Esophagus mucosa (tissue), 1 donor: ENCODE measurements at regions not wholly inside any gene's neighbourhood (a gene's known extent, or its start where the extent isn't known, plus 50 kb on each side); places are given as distances from the start of the nearest gene placed in this dataset.
A peak's percentile ranks its signal among the peaks of the same experiment; 100 is the strongest.

Experiments used
- ATAC-seq: fragments of 200-7000 bp; cut with Tn5 transposase; one replicate; pipeline ENCODE4 v1.9.1; 2020
- donor health status: DM: yes; HTN: yes; CAD: no.

DNA sequence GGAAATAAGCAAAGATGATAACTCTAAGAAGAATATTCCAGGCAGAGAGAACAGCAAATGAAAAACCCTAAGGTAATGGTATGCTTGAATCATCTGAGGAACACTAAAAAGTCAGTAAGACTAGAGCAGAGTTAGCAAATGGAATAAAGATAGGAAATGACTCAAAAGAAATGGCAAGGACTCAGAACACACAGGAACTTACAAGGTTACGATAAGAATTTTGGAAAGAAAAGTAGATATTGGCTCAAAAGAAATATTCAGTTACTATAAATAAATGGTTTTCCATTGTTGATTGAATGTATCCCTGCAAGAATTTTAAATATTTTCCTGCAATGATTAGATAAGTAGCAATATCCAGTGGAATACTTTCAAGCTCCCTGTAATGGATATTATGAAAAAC, 705.8 kb downstream of the C12orf50 start:
- ATAC-seq = no peak

DNA sequence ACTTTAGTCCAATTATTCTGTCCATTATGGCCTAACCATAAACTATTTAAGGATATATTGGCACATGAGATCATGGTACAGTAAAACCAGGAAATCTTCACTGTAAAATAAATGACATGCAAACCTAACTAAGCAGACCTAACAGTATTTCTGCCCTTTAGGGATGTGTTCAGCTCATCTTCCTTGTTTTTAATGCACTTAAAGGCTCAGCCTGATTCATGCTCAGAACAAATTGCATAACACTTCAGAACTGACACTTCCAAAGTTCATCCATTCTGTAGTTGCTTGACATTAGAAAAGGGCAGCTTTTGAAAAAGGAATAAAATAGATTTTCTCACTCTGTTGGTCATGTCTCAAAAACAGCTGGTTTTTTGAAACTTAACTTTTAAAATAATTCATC, 708.5 kb downstream of the C12orf50 start:
- peak; percentile 80 for ATAC-seq

DNA sequence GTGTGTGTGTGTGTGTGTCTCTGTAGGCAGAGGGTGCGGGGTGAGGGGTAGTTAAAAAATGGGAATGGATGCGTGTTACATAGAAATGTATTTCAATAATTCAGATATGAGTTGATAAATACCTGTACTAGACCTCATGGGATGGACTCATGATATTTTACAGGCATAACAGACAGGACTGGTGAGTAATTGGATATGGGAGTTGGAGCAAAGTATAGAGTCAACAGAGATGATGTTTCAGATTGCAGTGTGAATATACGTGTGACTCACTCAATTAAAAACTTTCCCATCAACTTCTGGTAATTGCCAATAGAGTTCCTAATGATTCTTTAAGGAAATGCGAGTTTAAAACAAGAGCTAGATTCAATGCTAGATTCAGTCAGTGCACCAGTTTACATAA, 711.9 kb downstream of the C12orf50 start:
- ATAC-seq = peak; percentile 76

DNA sequence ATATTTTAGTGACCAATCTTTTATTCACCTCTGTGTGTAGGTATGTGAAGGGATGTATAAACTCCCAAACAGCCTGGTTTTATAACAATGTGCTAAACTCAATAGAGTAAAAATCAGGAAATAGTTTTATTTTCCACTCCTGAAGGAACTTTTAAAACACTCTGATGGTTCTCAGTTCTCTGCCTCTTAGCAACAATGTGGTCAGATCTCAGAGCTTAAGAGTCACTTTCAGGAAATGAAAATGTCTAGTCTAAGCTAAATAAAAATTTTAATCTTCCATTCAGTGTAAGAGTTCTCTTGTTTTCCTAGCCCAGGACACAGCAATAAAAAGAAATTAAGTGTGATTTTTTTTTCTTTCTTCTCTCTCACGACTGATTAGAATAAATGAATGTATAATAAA, 718.0 kb downstream of the C12orf50 start:
- no peak for ATAC-seq

DNA sequence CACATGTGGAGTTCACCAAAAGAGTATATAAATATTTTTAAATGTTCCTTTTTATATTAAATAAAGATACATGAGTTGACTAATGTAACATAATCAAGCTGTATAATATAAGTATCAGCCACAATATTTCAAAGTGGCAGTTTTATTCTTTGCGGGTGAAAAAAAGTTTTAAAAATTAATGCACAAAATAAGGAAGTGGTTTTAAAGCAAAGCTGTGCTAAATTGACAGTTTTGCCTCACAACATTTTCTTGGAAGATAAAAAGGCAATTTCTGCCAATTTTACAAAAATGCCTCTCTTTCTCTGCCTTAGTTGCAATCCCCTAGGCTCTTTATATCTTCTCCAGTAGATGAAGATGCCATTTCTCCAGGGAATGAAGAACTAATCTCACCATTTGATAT, 719.1 kb downstream of the C12orf50 start:
- no peak for ATAC-seq

DNA sequence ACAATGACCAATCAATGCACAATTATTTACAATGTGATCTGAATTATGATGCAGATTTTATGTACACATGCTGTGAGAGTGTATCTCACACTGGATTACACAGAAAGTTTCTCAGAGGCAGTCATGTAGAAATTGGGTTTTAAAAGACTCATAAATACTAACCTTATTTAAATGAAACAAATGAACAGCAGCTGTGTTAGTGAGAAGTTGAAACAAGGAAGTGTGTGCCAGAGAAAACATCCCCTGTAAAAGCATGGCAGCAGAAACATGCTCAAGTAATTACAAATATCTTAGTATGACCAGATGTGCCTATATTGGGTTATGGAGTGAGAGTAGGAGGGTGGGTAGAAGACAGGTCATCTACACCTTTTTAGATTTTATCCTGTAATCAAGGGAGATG, 723.7 kb downstream of the C12orf50 start:
- no peak for ATAC-seq

DNA sequence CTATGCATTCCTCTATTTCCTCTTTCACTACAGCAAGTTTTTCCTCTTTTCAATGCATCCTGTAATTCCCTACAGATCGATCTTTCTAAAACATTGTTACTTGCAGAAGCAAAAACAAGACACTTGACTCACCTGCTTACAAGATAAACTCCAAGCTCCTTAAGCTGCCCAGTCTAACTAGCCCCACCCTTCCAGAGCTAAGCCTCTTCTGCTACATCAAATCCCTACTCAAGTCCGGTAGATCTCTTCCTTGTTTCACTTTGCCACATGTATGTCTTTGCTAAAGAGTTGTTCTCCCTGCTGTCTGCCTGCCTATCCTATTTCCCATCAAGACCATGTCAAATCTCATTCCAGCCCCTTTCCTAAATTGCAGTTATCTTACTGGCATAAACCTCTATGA, 724.8 kb downstream of the C12orf50 start:
- peak; percentile 90 for ATAC-seq

DNA sequence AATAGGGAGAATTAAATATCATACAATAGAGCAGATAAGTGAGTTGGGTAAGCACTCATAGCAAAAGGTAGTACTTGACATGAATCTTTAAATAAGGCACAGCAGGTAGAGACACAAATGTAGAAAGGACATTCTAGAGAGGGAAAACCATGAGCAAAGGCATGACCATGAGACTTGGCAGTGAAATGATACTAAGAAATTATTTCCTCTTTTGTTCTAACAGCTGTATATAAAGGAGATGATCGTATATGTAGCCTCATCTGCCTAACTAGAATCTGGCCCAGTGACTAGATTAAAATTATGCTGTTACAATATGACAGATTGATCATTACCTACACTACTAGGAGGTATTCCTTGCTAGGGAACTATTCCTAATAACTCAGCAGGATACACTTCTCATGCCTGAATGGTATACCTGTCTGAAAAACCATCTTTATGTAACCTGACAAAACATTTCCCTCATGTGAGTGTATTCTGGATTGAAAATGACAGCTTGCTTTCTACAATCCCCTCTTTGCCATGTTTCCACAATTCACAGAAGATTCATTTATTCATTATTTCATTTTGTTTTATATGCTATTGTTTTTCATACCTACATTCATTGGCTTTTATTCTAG, 725.7 kb downstream of the C12orf50 start:
- ATAC-seq = no peak

DNA sequence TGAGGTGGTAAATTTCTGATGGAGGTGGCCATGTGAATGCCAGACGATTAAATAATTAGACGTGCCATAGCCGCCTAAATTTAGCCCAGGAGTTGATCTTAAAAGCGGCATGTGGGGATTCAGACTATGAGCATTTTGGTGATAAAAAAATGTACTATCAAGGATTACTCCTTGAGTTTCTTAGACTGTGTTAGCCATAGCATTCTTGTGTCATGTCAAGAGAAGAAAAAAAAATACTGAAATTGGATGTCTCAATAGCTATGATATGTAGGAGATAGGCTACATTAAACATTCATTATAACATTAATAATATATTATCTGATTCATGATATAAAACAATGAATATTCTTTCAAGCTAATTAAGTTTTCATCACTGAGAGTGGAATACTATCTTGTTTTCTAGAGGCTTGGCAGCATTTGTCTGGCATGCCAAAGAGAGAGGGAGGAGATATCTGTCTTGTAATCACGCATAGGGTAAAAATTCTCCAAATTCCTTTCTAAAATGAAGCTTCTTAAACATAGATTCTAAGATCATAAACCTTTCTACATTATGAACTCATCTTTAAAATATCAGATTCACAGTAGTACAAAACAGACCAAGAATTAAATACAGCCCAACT, 727.0 kb downstream of the C12orf50 start:
- no peak for ATAC-seq

DNA sequence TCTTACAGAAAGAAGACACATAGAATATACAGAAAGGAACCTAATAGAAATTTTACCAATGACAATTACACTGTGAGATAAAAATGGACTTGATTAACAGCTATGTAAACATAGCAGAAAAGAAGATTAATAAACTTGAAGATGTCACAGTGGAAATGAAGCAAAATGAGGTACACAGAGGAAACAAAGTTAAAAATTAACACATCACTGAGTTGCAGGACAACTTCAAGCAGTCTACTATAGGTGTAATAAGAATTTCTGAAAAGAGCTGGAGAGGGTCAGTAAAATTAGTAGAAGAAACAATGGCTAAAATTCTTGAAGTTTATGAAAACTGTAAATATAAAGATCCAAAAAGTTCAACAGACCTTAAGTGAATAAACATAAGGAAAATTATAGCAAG, 738.7 kb downstream of the C12orf50 start:
- ATAC-seq = no peak

DNA sequence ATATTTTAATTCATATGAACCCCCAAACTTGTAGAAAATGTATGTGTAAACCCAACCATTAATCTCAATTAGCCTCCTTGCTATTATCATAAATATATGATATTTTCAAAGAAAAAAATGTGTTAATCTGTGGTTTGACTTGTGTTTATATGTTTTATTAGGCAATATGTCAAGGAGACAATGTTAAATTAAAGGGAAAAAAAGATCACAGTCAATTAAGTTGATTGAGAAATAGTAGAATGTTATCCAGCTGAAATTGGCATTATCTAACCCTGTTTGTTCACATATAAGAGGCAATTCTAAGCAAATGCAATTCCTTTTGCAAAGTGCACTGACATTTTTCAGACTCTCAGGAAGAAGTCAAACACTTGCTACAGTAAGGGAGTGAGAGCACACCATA, 745.3 kb downstream of the C12orf50 start:
- ATAC-seq = no peak

DNA sequence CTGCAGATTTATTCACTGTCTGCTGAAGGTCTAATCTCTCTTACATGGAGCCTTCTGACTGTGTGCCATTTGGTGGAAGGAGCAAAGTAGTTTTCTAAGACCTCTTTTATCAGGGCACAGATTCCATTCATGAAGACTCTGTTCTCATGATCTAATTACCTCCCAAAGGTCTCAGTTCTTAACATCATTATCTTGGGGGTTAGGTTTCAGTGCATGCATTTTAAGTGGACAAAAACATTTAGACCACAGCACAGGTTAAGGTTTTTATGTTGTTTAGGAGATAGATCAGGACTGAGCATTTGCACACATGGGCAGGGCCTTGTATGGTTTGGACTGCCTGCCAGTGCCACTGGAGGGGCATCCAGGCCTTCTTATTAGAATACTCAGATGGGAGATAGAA, 746.1 kb downstream of the C12orf50 start:
- no peak for ATAC-seq

DNA sequence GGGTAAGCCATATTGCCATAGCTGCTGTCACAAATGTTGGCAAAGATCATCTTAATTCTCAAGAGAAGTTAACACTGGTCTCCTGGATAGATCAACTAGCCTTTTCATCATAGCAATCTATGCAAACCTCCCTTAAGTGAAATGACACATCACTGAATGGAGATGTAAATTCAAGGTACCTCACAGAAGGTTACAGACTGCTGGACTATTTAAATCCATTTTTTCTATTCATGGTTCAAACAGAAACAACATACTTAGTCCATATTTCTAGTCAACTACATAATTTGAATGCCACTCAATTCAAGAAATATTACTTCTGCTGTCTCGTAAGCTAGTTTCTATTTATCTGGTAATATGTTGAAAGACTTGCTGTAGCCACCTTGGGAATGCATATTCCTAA, 748.3 kb downstream of the C12orf50 start:
- ATAC-seq = no peak

DNA sequence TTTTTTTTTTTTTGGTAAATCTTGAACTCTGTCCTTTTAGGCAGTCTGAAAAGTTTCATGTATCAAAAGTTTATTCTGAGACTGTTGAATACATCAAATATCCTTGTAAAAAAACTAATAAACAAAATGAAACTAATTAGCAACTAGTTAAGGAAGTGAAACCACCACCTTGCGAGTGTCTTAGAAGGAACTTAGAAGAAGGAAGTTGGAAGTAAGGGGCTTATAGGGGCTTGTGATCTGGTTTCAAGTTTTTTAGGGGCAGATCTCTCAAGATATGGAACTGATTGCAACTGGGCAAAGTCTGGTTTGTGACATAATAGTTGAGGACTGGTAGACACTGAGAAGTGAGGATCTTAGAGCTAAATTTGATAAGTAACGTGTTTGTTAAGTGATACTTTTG, 748.8 kb downstream of the C12orf50 start:
- ATAC-seq = no peak

DNA sequence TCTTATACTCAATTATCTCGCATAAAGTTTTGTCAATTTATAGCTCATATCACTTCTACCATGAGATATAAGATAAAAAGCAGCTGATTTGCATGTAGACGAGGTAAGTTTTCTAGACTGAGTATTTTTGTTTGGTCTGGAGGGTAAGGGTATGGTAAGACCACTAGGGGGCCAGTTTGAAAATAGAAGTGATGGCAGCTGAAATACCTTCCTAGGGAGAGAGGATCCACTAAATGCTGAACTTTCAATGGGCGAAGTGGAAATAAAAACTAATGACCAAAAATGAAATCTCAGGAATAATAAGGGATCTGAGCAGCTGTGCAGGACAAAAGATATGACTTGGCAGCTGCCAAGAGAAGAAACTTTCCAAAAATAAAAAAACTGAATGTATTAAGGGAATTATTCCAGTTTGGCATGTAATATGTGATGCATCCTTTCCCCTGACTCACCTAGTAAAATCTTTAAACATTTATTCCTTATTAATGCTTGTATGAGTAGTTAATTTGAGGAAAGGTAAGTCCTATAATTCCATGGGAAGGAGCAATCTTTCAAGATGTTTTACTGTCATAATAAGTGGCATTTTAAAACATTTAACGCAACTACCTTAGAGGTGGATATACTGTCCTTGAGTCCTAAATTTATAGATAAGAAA, 754.5 kb downstream of the C12orf50 start:
- ATAC-seq = no peak

DNA sequence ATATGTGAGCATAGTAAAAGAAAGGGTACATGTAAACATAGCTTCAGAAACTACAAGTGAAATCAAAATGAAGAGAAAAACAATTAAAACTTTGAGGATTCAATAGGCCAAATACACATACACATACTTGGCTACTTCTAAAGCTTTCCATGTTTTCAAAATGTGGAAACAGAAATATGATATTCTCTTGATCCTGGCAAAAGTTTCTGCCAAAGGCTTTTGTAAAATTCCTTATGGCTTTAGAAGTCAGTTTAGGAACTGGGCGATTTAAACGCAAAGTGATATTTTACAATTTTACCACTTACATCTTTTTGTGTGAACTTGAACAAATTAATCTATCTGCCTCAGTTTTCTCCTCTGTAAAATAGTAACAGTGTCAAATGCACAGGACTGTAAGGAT, 756.4 kb downstream of the C12orf50 start:
- ATAC-seq = no peak

DNA sequence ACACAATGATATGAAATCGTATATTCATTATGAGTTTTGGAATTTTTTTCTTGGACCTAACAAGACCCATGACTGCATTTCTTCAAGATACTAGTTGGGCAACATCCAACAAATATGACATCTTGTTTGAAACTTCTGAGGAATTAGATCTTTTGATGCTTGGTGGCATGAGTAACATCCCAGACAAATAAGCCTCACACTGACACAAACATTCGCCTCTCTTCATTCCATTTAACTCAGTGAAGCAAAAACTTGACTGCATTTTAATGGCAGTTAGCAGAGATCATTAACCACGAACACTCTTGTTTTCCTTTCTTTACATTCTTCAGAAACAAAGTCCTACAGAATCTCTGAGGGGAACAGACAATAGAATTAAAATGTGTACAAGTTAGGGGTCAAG, 758.3 kb downstream of the C12orf50 start:
- no peak for ATAC-seq

DNA sequence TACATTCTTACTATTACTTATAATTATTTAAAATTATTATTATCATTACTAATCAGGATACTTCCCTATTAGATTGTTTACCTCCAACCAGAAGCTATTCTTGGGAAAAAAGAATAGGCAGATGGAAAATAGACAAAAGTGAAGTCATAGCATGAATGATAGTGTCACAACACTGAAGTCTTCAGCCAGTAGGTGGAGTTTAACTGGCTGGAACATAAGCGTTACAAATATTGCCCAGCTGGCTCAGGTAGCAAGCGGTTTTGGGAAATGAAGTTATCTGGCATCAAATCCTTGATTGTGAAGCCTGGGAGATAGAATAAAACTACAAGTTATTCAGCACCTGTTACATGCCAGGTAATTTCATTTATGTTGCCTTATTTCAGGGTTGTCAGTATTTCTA, 762.9 kb downstream of the C12orf50 start:
- ATAC-seq = no peak

DNA sequence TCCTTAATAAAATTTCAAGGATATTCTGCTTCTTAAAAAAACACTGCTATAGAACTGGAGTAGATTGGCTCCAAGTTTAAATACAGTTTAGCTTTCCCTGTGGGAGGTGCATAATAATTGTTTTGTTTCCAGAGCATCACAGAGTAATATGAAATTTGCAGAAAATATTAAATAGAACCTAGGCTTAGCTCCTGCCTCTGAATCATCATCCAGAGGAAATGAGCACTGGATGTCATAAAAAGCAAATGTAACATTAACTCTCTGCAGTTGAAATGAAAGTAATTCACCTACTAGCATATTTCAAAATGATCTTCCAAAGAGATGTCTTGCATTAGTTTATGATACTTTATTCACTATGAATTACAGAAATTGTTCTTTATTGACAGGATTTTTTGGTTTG, 769.8 kb downstream of the C12orf50 start:
- ATAC-seq = no peak

DNA sequence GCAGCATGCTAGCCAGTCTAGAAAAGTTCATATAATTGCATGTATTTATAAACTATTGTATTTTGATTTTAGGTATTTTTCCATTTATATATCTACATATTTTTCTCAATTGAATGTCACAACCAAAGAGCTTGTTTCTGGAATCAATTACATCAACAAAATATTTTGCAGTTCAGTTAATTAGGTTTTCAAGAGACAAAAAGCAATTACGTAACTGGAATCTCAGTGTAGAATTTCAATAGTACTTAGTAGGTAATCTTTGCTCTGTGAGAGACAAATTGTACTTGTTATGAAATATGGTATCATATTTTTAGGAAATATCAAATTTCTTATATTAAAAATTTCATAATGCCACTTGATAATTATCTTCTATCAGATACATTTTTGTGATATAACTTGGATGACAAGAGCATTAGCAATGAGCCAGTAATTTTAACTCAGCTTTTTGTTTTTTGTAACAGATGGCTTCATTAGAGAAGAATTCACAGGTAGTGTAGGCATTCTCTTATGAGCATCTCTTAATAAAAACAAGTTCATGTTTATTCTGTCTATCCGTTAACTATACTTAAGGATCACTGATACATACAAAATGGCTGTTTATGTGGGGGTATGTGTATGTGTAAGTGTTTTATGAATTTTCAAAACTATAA, 774.7 kb downstream of the C12orf50 start:
- ATAC-seq = no peak

DNA sequence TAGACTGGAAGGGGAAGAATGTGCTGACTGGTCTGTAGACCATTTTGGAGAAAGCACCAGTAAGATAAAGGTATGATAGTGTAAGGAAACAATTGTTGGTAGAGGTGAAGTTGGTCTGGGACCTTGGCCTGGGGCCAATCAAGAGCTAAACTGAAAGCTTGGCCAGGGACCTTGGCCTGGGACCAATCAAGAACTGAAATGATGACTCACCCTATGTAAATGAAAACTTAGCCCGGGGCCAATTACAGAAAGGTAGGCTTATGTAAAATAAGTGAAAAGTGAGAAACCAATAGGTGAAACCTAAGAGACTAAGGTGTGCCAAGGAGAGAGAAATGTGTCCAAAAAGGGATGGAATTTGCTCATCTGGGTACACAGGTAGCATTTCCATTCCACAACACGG, 776.0 kb downstream of the C12orf50 start:
- ATAC-seq = no peak

DNA sequence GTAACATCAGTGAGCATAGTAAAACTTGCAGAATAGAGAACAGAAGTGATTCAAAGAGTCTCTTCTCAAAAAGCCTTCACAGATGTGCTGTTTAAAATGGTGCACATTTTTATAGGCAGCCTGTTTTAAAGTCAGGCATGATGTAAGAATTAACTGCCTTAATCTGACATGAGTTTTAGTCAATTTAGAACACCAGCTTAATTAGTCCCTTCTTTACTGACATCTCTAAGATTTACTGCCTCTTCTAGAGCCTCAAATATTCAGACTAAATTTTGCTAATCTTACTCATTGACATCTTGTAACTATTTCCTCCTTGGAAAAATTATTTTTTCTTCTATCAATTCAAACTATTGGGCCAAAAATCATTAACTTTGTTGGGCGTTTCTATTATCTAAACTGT, 782.5 kb downstream of the C12orf50 start:
- no peak for ATAC-seq

DNA sequence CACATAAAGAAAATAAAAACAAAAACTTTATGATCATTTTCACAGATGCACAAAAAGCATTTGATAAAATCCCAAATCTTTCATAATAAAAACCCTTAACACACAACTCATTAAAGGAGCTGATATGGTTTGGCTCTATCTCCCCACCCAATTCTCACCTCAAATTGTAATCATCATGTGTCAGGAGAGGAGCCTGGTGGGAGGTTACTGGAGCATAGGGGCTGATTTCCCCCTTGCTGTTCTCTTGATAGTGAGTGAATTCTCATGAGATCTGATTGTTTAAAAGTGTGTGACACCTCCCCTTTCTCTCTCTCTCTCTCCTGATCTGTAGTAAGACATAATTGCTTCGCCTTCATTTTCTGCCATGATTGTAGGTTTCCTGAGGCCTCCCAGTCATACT, 790.7 kb downstream of the C12orf50 start:
- ATAC-seq = no peak

DNA sequence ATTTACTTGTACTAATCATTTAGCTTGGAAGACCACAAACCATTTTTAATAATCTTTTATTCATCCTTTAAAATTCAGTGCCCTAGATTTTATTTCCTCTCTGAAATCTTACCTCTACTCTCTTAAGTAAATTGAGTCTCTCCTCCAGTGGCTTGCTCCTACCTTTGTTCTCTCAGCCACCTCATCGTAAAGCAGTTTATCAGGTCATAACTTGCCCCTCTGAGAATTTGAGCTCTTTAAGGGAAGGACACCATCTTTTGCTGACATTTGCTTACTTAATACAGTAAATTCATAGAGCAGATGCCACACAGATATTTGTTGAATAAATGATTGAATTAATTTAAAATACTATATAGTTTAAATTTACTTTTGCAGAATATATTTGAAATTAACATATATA, 794.3 kb downstream of the C12orf50 start:
- ATAC-seq = no peak
